ES-I3 (cell line): ENCODE measurements at regions not wholly inside any gene's neighbourhood (a gene's known extent, or its start where the extent isn't known, plus 50 kb on each side); places are given as distances from the start of the nearest gene placed in this dataset.

Experiments used
- H3K36me3 ChIP-seq: 2 replicates; pipeline ENCODE4 v1.6.1; 2013; ENCODE audit warnings: mild to moderate bottlenecking, low read length, control low read depth, moderate library complexity; ENCODE audit not compliant: insufficient read depth
- H3K4me1 ChIP-seq: 2 replicates; pipeline ENCODE4 v1.6.1; 2013; ENCODE audit warnings: mild to moderate bottlenecking, control low read depth, low read length; ENCODE audit not compliant: insufficient read depth
- H3K9ac ChIP-seq: 2 replicates; pipeline ENCODE4 v1.6.1; 2013; ENCODE audit warnings: low read depth, mild to moderate bottlenecking, low read length, moderate library complexity
- H3K9me3 ChIP-seq: 2 replicates; pipeline ENCODE4 v1.6.1; 2013; ENCODE audit warnings: mild to moderate bottlenecking, low read length, moderate library complexity; ENCODE audit not compliant: control insufficient read depth, insufficient read depth

GRCh38 chr2:78913257-78913656 lies 112.2 kb upstream of the REG3G start:
- Histone ChIP-seq H3K9ac (no peak overlapping the region), H3K9me3 (no peaks in the 10 kb centered on the region), H3K4me1 (no peaks in the 10 kb centered on the region), H3K36me3 (no peaks in the 10 kb centered on the region)

- H3K4me1 ChIP-seq: no peaks in the 10 kb centered on the region
- no peaks in the 10 kb centered on the region for H3K9me3 ChIP-seq
- no peaks in the 10 kb centered on the region for H3K36me3 ChIP-seq
- H3K9ac ChIP-seq: no peak overlapping the region
These were observed 100.2 kb upstream of the REG3G start for GRCh38 chr2:78925258-78925657.

- H3K36me3 ChIP-seq: no peaks in the 10 kb centered on the region
- H3K9me3 ChIP-seq: no peaks in the 10 kb centered on the region
- no peaks in the 10 kb centered on the region for H3K4me1 ChIP-seq
- H3K9ac ChIP-seq: no peak overlapping the region
These were observed 97.0 kb upstream of the REG3G start for GRCh38 chr2:78928502-78928901.

- H3K4me1 ChIP-seq: no peaks in the 10 kb centered on the region
- no peaks in the 10 kb centered on the region for H3K36me3 ChIP-seq
- no peaks in the 10 kb centered on the region for H3K9me3 ChIP-seq
- no peak overlapping the region for H3K9ac ChIP-seq
These were observed 84.5 kb upstream of the REG3G start for GRCh38 chr2:78940998-78941397.

- Histone ChIP-seq H3K9ac (no peak overlapping the region), H3K36me3 (no peaks in the 10 kb centered on the region), H3K9me3 (no peaks in the 10 kb centered on the region), H3K4me1 (no peaks in the 10 kb centered on the region)
These were observed 83.8 kb upstream of the REG3G start for GRCh38 chr2:78941751-78942150.

GRCh38 chr2:78963881-78964280 lies 61.6 kb upstream of the REG3G start:
- no peaks in the 10 kb centered on the region for H3K4me1 ChIP-seq
- H3K9me3 ChIP-seq: no peaks in the 10 kb centered on the region
- no peak overlapping the region for H3K9ac ChIP-seq
- H3K36me3 ChIP-seq: no peaks in the 10 kb centered on the region

GRCh38 chr2:78967294-78967693 lies 58.2 kb upstream of the REG3G start:
- Histone ChIP-seq H3K4me1 (0 out of 2 replicates have a peak, but pooled peaks cover 3% of the 10 kb centered on the region), H3K9me3 (no peaks in the 10 kb centered on the region), H3K36me3 (no peaks in the 10 kb centered on the region), H3K9ac (no peak overlapping the region)

- Histone ChIP-seq H3K9me3 (no peaks in the 10 kb centered on the region), H3K9ac (no peak overlapping the region), H3K4me1 (peaks cover 13% of the 10 kb centered on the region), H3K36me3 (no peaks in the 10 kb centered on the region)
These were observed 51.9 kb upstream of the REG3G start for GRCh38 chr2:78973630-78974029.
